ENCODE measurements at regions not wholly inside any gene's neighbourhood (a gene's known extent, or its start where the extent isn't known, plus 50 kb on each side); places are given as distances from the start of the nearest gene placed in this dataset.

- TF ChIP-seq ZNF561 (tag by site-specific recombination; IDR thresholded peaks at IDR 0.05; ENCODE audit: borderline replicate concordance), result no peak
- TF ChIP-seq ELK4 (IDR thresholded peaks at IDR 0.05; ENCODE audit: borderline replicate concordance, low read depth, low read length), result no peak
- TF ChIP-seq ZNF175 (tag by site-specific recombination; IDR thresholded peaks at IDR 0.05), result no peak
- TF ChIP-seq ZNF10 (tag by site-specific recombination; IDR thresholded peaks at IDR 0.05), result no peak
- TF ChIP-seq ZNF704 (tag by site-specific recombination; IDR thresholded peaks at IDR 0.05), result no peak
- TF ChIP-seq GLIS1 (tag by site-specific recombination; IDR thresholded peaks at IDR 0.05), result peak; percentile 84
- TF ChIP-seq ZNF560 (tag by site-specific recombination; IDR thresholded peaks at IDR 0.05; ENCODE audit: borderline replicate concordance), result no peak
- peak; percentile 58 for TF ChIP-seq FEZF1 (tag by site-specific recombination; IDR thresholded peaks at IDR 0.05)
- TF ChIP-seq TCF7L2 (IDR thresholded peaks at IDR 0.05; ENCODE audit: borderline replicate concordance, low read depth, low read length), result peak; percentile 48; the same call in 1 of the 2 replicates
- TF ChIP-seq ZNF248 (tag by site-specific recombination; IDR thresholded peaks at IDR 0.05), result no peak
- no peak for TF ChIP-seq ZNF701 (tag by site-specific recombination; IDR thresholded peaks at IDR 0.05)
- TF ChIP-seq KLF7 (tag by site-specific recombination; IDR thresholded peaks at IDR 0.05; ENCODE audit: borderline replicate concordance), result no peak
- TF ChIP-seq ZNF514 (tag by site-specific recombination; IDR thresholded peaks at IDR 0.05), result no peak
- TF ChIP-seq SCRT1 (tag by site-specific recombination; IDR thresholded peaks at IDR 0.05; ENCODE audit: borderline replicate concordance), result no peak
- no peak for TF ChIP-seq ZNF645 (tag by site-specific recombination; IDR thresholded peaks at IDR 0.05)
- no peak for TF ChIP-seq GLI4 (tag by site-specific recombination; IDR thresholded peaks at IDR 0.05)
- no peak for TF ChIP-seq ZNF555 (tag by site-specific recombination; conservative IDR thresholded peaks at IDR 0.05)
- TF ChIP-seq ZNF280C (tag by site-specific recombination; IDR thresholded peaks at IDR 0.05), result no peak
- TF ChIP-seq ZIC2 (tag by site-specific recombination; IDR thresholded peaks at IDR 0.05), result peak; percentile 48; the same call in 1 of the 2 replicates
- no peak for TF ChIP-seq ZNF658 (tag by site-specific recombination; IDR thresholded peaks at IDR 0.05)
- TF ChIP-seq ZXDB (tag by site-specific recombination; IDR thresholded peaks at IDR 0.05), result peak; percentile 63
- TF ChIP-seq GLIS2 (tag by site-specific recombination; IDR thresholded peaks at IDR 0.05), result peak; percentile 83
- 0 out of 2 replicates have a peak, but pooled peaks have one; percentile 13 for TF ChIP-seq WT1 (tag by site-specific recombination; IDR thresholded peaks at IDR 0.05)
- TF ChIP-seq KLF8 (tag by site-specific recombination; IDR thresholded peaks at IDR 0.05), result no peak
- TF ChIP-seq ZNF76 (tag by site-specific recombination; IDR thresholded peaks at IDR 0.05; ENCODE audit: borderline replicate concordance, low read depth), result no peak
- TF ChIP-seq ZNF449 (tag by site-specific recombination; IDR thresholded peaks at IDR 0.05), result no peak
- peak; percentile 21; the same call in 1 of the 2 replicates for TF ChIP-seq KLF1 (tag by site-specific recombination; IDR thresholded peaks at IDR 0.05)
- TF ChIP-seq ZNF580 (tag by site-specific recombination; IDR thresholded peaks at IDR 0.05), result 0 out of 2 replicates have a peak, but pooled peaks have one; percentile 27
- no peak for TF ChIP-seq ZNF174 (tag by site-specific recombination; IDR thresholded peaks at IDR 0.05)
- no peak for TF ChIP-seq PBX3 (CRISPR knock-in tag; IDR thresholded peaks at IDR 0.05)
- peak; percentile 41; the same call in 1 of the 2 replicates for TF ChIP-seq ZNF629 (tag by site-specific recombination; IDR thresholded peaks at IDR 0.05)
- TF ChIP-seq YY2 (tag by site-specific recombination; IDR thresholded peaks at IDR 0.05), result no peak
Observed at GRCh38 chr1:234875953-234876855, 252.4 kb downstream of the TOMM20 start (continued).

Measured in HEK293 (cell line).